BJ (cell line): ENCODE measurements at regions not wholly inside any gene's neighbourhood (a gene's known extent, or its start where the extent isn't known, plus 50 kb on each side); places are given as distances from the start of the nearest gene placed in this dataset.

ENCODE experiments used
- CTCF ChIA-PET: fragments of 350-600 bp; formaldehyde crosslinking; extraction: SDS; loops from one replicate; lab custom pipeline; 2021; ENCODE audit warnings: antibody characterized with exemption, inconsistent platforms; lab: Yijun Ruan, JAX
- POLR2A ChIA-PET: fragments of 300-600 bp; sonication (Branson Sonifier 250); formaldehyde crosslinking; extraction: SDS; loops from one replicate; lab custom pipeline; 2021; ENCODE audit warnings: antibody characterized with exemption; lab: Charles Lee
- DNase-seq: peaks from one replicate; pipeline ENCODE4 v3.0.0-alpha.2; 2011; ENCODE audit warnings: low read depth
- H3K27me3 ChIP-seq: 2 replicates; pipeline ENCODE4 v1.6.0; 2011; ENCODE audit warnings: low read length; ENCODE audit not compliant: control insufficient read depth, insufficient read depth
- H3K36me3 ChIP-seq: 2 replicates; pipeline ENCODE4 v1.5.1; 2011; ENCODE audit warnings: low read length; ENCODE audit not compliant: control insufficient read depth, insufficient read depth
- H3K4me3 ChIP-seq: 2 replicates; pipeline ENCODE4 v1.5.1; 2011; ENCODE audit warnings: low read depth, mild to moderate bottlenecking, control low read depth, low read length
- CTCF ChIP-seq: IDR thresholded peaks from 2 replicates; pipeline ENCODE4 v1.5.1; 2011; ENCODE audit warnings: low read depth, mild to moderate bottlenecking, control low read depth, inconsistent platforms, low read length, moderate library complexity; ENCODE audit not compliant: insufficient read depth

GRCh38 chr21:36539434-36540150, 59.7 kb upstream of the CLDN14 start:
- H3K36me3 ChIP-seq, result no peaks in the 10 kb centered on the region
- H3K27me3 ChIP-seq, result peaks cover 27% of the 10 kb centered on the region
- no peak for DNase-seq
- no peak for TF ChIP-seq CTCF
- no peak overlapping the region for H3K4me3 ChIP-seq
- CTCF ChIA-PET, result no interaction called here
- POLR2A ChIA-PET, result no interaction called here

- no peak for DNase-seq
- no peaks in the 10 kb centered on the region for H3K36me3 ChIP-seq
- ChIA-PET POLR2A (no interaction called here), CTCF (no interaction called here)
- H3K4me3 ChIP-seq, result no peak overlapping the region
- no peak for TF ChIP-seq CTCF
- peaks cover 32% of the 10 kb centered on the region for H3K27me3 ChIP-seq
Observed at GRCh38 chr21:36540700-36541099, 60.8 kb upstream of the CLDN14 start.

- Histone ChIP-seq H3K27me3 (peaks cover 33% of the 10 kb centered on the region), H3K36me3 (no peaks in the 10 kb centered on the region), H3K4me3 (no peak overlapping the region)
- ChIA-PET POLR2A (no interaction called here), CTCF (no interaction called here)
- DNase-seq, result no peak
- no peak for TF ChIP-seq CTCF
Observed at GRCh38 chr21:36541721-36542139, 61.8 kb upstream of the CLDN14 start.

- H3K36me3 ChIP-seq, result no peaks in the 10 kb centered on the region
- DNase-seq, result no peak
- H3K4me3 ChIP-seq, result no peak overlapping the region
- H3K27me3 ChIP-seq, result peaks cover 37% of the 10 kb centered on the region
- TF ChIP-seq CTCF, result no peak
- ChIA-PET POLR2A (no interaction called here), CTCF (no interaction called here)
Observed at GRCh38 chr21:36542312-36543101, 62.6 kb upstream of the CLDN14 start.

- no peak for DNase-seq
- Histone ChIP-seq H3K36me3 (no peaks in the 10 kb centered on the region), H3K4me3 (no peak overlapping the region), H3K27me3 (peaks cover 43% of the 10 kb centered on the region)
- POLR2A ChIA-PET, result no interaction called here
- no peak for TF ChIP-seq CTCF
- CTCF ChIA-PET, result no interaction called here
Observed at GRCh38 chr21:36543924-36544323, 64.0 kb upstream of the CLDN14 start.
